HepG2 (cell line): ENCODE measurements at regions not wholly inside any gene's neighbourhood (a gene's known extent, or its start where the extent isn't known, plus 50 kb on each side); places are given as distances from the start of the nearest gene placed in this dataset.
A peak's percentile ranks its signal among the peaks of the same experiment; 100 is the strongest.

ENCODE experiments used
- ARID3A ChIP-seq: IDR thresholded peaks from 2 replicates; pipeline ENCODE4 v1.6.1; 2012; ENCODE audit warnings: low read depth, low read length, improper control_type of control experiment
- ATF2 ChIP-seq: sonication (generic); formaldehyde crosslinking; IDR thresholded peaks from 2 replicates; pipeline ENCODE4 v1.4.0; 2020; ENCODE audit warnings: missing genetic modification reagents
- CREM ChIP-seq, 2 experiments: sonication (generic) in 1 of 2; formaldehyde crosslinking in 1 of 2; IDR thresholded peaks; 2 replicates each; pipeline versions ENCODE4 v1.4.0 to v1.6.1; 2016 to 2020; ENCODE audit warnings: antibody characterized with exemption in 1 of 2, mild to moderate bottlenecking in 1 of 2, missing genetic modification reagents in 1 of 2
- HNF1A ChIP-seq, 2 experiments: sonication (generic) in 1 of 2; formaldehyde crosslinking in 1 of 2; IDR thresholded peaks; 2 replicates each; pipeline versions ENCODE4 v1.4.0 to v1.6.1; 2016 to 2020; ENCODE audit warnings: borderline replicate concordance in 1 of 2, low read depth in 1 of 2, mild to moderate bottlenecking in 1 of 2, missing genetic modification reagents in 1 of 2
- HNRNPUL1 ChIP-seq: fragments of 200-400 bp; formaldehyde crosslinking; IDR thresholded peaks from 2 replicates; pipeline ENCODE4 v1.6.1; 2017; ENCODE audit warnings: low read depth, mild to moderate bottlenecking, low read length, moderate library complexity
- KLF9 ChIP-seq: IDR thresholded peaks from 2 replicates; pipeline ENCODE4 v1.6.1; 2016; ENCODE audit warnings: low read depth
- MBNL3 ChIP-seq: fragments of 250-450 bp; sonication (Bioruptor Pico); conservative IDR thresholded peaks from 2 replicates; pipeline ENCODE4 v1.8.0; 2022; ENCODE audit warnings: mild to moderate bottlenecking, inconsistent platforms
- PCBP1 ChIP-seq: fragments of 200-400 bp; formaldehyde crosslinking; IDR thresholded peaks from 2 replicates; pipeline ENCODE4 v1.6.1; 2017; ENCODE audit warnings: mild to moderate bottlenecking, low read depth, low read length, borderline replicate concordance
- PCBP2 ChIP-seq: fragments of 200-400 bp; formaldehyde crosslinking; optimal IDR thresholded peaks from 2 replicates; pipeline ENCODE3; 2018; ENCODE audit warnings: low read length, low read depth; ENCODE audit not compliant: poor library complexity, severe bottlenecking
- PRDM4 ChIP-seq: sonication (generic); formaldehyde crosslinking; IDR thresholded peaks from 2 replicates; pipeline ENCODE4 v1.9.0; 2021; ENCODE audit warnings: missing genetic modification reagents, borderline replicate concordance
- SIN3B ChIP-seq: fragments of 150-350 bp; IDR thresholded peaks from 2 replicates; pipeline ENCODE4 v1.6.1; 2014; ENCODE audit warnings: low read length
- TARDBP ChIP-seq: sonication (generic); formaldehyde crosslinking; IDR thresholded peaks from 2 replicates; pipeline ENCODE4 v1.8.0; 2022; ENCODE audit warnings: mild to moderate bottlenecking, missing genetic modification reagents
- ZBTB20 ChIP-seq: sonication (generic); formaldehyde crosslinking; IDR thresholded peaks from 2 replicates; pipeline ENCODE4 v1.8.1; 2023; ENCODE audit warnings: missing genetic modification reagents, low read depth, mild to moderate bottlenecking, borderline replicate concordance
- ZNF337 ChIP-seq: sonication (generic); formaldehyde crosslinking; IDR thresholded peaks from 2 replicates; pipeline ENCODE4 v1.5.1; 2020; ENCODE audit warnings: missing genetic modification reagents, low read depth, mild to moderate bottlenecking, borderline replicate concordance
- ZNF468 ChIP-seq: sonication (generic); formaldehyde crosslinking; IDR thresholded peaks from 2 replicates; pipeline ENCODE4 v1.8.0; 2022; ENCODE audit warnings: mild to moderate bottlenecking, moderate library complexity, missing genetic modification reagents
- ZNF550 ChIP-seq: sonication (generic); formaldehyde crosslinking; IDR thresholded peaks from 2 replicates; pipeline ENCODE4 v1.4.0; 2020; ENCODE audit warnings: mild to moderate bottlenecking, missing genetic modification reagents, borderline replicate concordance
- ZNF816 ChIP-seq: sonication (generic); formaldehyde crosslinking; IDR thresholded peaks from 2 replicates; pipeline ENCODE4 v1.8.0; 2022; ENCODE audit warnings: missing genetic modification reagents, mild to moderate bottlenecking, borderline replicate concordance

GRCh38 chr13:73765651-73766384, 368.4 kb downstream of the KLF12 start (continued):
- TF ChIP-seq HNF1A (IDR thresholded peaks at IDR 0.05; ENCODE audit: low read depth): no peak
- no peak for TF ChIP-seq HNF1A (CRISPR knock-in tag; IDR thresholded peaks at IDR 0.05; ENCODE audit: borderline replicate concordance)
- no peak for TF ChIP-seq ARID3A
- no peak for TF ChIP-seq ZNF337
- no peak for TF ChIP-seq PRDM4 (CRISPR knock-in tag)
- no peak for TF ChIP-seq ATF2 (CRISPR knock-in tag)
- TF ChIP-seq ZNF468 (CRISPR knock-in tag): no peak
- no peak for TF ChIP-seq ZNF816 (CRISPR knock-in tag)
- TF ChIP-seq MBNL3: no peak
- TF ChIP-seq ZNF550 (CRISPR knock-in tag): no peak
- no peak for TF ChIP-seq PCBP1
- no peak for TF ChIP-seq TARDBP
- TF ChIP-seq CREM (IDR thresholded peaks at IDR 0.05): 0 out of 2 replicates have a peak, but pooled peaks have one; percentile 11
- no peak for TF ChIP-seq CREM (CRISPR knock-in tag; IDR thresholded peaks at IDR 0.05)
- TF ChIP-seq SIN3B: no peak
- TF ChIP-seq PCBP2: no peak
- no peak for TF ChIP-seq KLF9 (CRISPR knock-in tag)
- no peak for TF ChIP-seq ZBTB20 (CRISPR knock-in tag)
- TF ChIP-seq HNRNPUL1: no peak
